ENCODE measurements at regions not wholly inside any gene's neighbourhood (a gene's known extent, or its start where the extent isn't known, plus 50 kb on each side); places are given as distances from the start of the nearest gene placed in this dataset.

DNA sequence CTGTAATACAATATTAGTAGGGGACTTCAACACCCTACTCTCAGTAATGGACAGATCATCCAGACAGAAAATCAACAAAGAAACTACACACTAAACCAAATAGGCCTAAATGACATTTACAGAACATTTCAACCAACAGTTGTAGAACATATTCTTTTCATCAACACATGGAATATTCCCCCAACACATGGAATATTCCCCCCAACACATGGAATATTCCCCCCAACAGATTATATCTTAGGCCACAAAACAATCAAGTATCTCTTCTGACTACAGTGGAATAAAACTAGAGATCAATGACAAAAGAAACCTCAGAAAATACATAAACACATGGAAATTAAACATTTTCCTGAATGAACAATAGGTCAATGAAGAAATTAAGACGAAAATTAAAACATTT is 187.2 kb upstream of the RBBP8 start:
- TF ChIP-seq, protein P1, sequence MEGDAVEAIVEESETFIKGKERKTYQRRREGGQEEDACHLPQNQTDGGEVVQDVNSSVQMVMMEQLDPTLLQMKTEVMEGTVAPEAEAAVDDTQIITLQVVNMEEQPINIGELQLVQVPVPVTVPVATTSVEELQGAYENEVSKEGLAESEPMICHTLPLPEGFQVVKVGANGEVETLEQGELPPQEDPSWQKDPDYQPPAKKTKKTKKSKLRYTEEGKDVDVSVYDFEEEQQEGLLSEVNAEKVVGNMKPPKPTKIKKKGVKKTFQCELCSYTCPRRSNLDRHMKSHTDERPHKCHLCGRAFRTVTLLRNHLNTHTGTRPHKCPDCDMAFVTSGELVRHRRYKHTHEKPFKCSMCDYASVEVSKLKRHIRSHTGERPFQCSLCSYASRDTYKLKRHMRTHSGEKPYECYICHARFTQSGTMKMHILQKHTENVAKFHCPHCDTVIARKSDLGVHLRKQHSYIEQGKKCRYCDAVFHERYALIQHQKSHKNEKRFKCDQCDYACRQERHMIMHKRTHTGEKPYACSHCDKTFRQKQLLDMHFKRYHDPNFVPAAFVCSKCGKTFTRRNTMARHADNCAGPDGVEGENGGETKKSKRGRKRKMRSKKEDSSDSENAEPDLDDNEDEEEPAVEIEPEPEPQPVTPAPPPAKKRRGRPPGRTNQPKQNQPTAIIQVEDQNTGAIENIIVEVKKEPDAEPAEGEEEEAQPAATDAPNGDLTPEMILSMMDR (IDR thresholded peaks at IDR 0.05) = no peak
- TF ChIP-seq POLR2A (IDR thresholded peaks at IDR 0.05; ENCODE audit: low read depth) (no peak), EP300 (IDR thresholded peaks at IDR 0.05) (no peak)
